GM23248 (cell line): ENCODE measurements at regions not wholly inside any gene's neighbourhood (a gene's known extent, or its start where the extent isn't known, plus 50 kb on each side); places are given as distances from the start of the nearest gene placed in this dataset.

ENCODE experiments used
- DNase-seq: peaks from one replicate; pipeline ENCODE4 v3.0.0-alpha.2; 2015
- H2AFZ ChIP-seq: fragments of 200-600 bp; sonication (generic); 2 replicates; pipeline ENCODE4 v1.6.1; 2016; ENCODE audit warnings: antibody characterized with exemption
- H3F3A ChIP-seq: fragments of 200-600 bp; sonication (generic); 2 replicates; pipeline ENCODE4 v1.6.1; 2016; ENCODE audit warnings: mild to moderate bottlenecking, antibody characterized with exemption, mixed run types; ENCODE audit not compliant: insufficient read depth
- H3K27ac ChIP-seq: fragments of 200-600 bp; sonication (generic); 2 replicates; pipeline ENCODE4 v1.5.1; 2016; ENCODE audit warnings: mild to moderate bottlenecking
- H3K27me3 ChIP-seq: fragments of 200-600 bp; sonication (generic); replicated peaks from 2 replicates; pipeline ENCODE4 v1.6.1; 2016; ENCODE audit warnings: mild to moderate bottlenecking; ENCODE audit not compliant: insufficient read depth
- H3K36me3 ChIP-seq: fragments of 200-600 bp; sonication (generic); 2 replicates; pipeline ENCODE4 v1.6.1; 2016; ENCODE audit warnings: low read depth, mild to moderate bottlenecking
- H3K4me1 ChIP-seq: fragments of 200-600 bp; sonication (generic); 2 replicates; pipeline ENCODE4 v1.6.1; 2016; ENCODE audit warnings: mild to moderate bottlenecking; ENCODE audit not compliant: insufficient read depth
- H3K4me2 ChIP-seq: fragments of 200-600 bp; sonication (generic); one replicate; pipeline ENCODE4 v1.6.1; 2016; ENCODE audit warnings: mild to moderate bottlenecking; ENCODE audit not compliant: unreplicated experiment
- H3K4me3 ChIP-seq: fragments of 200-600 bp; sonication (generic); 2 replicates; pipeline ENCODE4 v1.5.1; 2016; ENCODE audit warnings: mild to moderate bottlenecking
- H3K79me2 ChIP-seq: fragments of 200-600 bp; sonication (generic); 2 replicates; pipeline ENCODE4 v1.6.1; 2016; ENCODE audit warnings: mild to moderate bottlenecking; ENCODE audit not compliant: insufficient read depth
- H3K9ac ChIP-seq: fragments of 200-600 bp; sonication (generic); 2 replicates; pipeline ENCODE4 v1.6.1; 2016; ENCODE audit warnings: mild to moderate bottlenecking
- H3K9me2 ChIP-seq: fragments of 200-600 bp; sonication (generic); 2 replicates; pipeline ENCODE4 v1.6.1; 2016; ENCODE audit warnings: mixed run types, mild to moderate bottlenecking, moderate library complexity; ENCODE audit not compliant: insufficient read depth
- H3K9me3 ChIP-seq: fragments of 200-600 bp; sonication (generic); one replicate; pipeline ENCODE4 v1.6.1; 2017; ENCODE audit warnings: low read depth
- H4K20me1 ChIP-seq: fragments of 200-600 bp; sonication (generic); 2 replicates; pipeline ENCODE4 v1.6.0; 2016; ENCODE audit not compliant: insufficient read depth
- EZH2 ChIP-seq: fragments of 200-600 bp; sonication (generic); IDR thresholded peaks from 2 replicates; pipeline ENCODE4 v1.6.1; 2018; ENCODE audit warnings: antibody characterized with exemption, mild to moderate bottlenecking; ENCODE audit not compliant: insufficient read depth, poor library complexity, severe bottlenecking
- EZH2phosphoT487 ChIP-seq: fragments of 200-600 bp; sonication (generic); IDR thresholded peaks from 2 replicates; pipeline ENCODE4 v1.6.1; 2018; ENCODE audit warnings: antibody characterized with exemption, moderate library complexity, mild to moderate bottlenecking, low read depth; ENCODE audit not compliant: insufficient read depth
- WGBS, 2 experiments: methylation state at CpG; one replicate each; pipeline ENCODE4 v1.1.6; 2015 to 2017; ENCODE audit warnings: low lambda C conversion rate in 2 of 2, low coverage in 1 of 2; ENCODE audit errors: missing lambda C conversion rate in 2 of 2; 5-methylcytosine and 5-hydroxymethylcytosine counted together
- in situ Hi-C: fragments of 300-500 bp; cut with MboI; formaldehyde crosslinking; loops from 2 replicates; pipeline ENCODE4 v1.15.0; 2020

GRCh38 chr17:77266891-77267341 is 126.1 kb downstream of the SEC14L1 start:
- Histone ChIP-seq H3K36me3 (no peaks in the 10 kb centered on the region), H3K27me3 (no peaks in the 10 kb centered on the region), H2AFZ (no peak overlapping the region), H4K20me1 (no peaks in the 10 kb centered on the region), H3K9me3 (no peaks in the 10 kb centered on the region), H3K4me1 (no peaks in the 10 kb centered on the region), H3F3A (no peaks in the 10 kb centered on the region), H3K79me2 (no peaks in the 10 kb centered on the region), H3K27ac (no peak overlapping the region), H3K4me3 (no peak overlapping the region), H3K9ac (no peak overlapping the region), H3K4me2 (no peak overlapping the region), H3K9me2 (no peaks in the 10 kb centered on the region)
- in situ Hi-C loops, result no loop called here
- 83 to 90% methylated on average over 12 to 13 of the region's 13 CpGs for whole genome bisulfite sequencing, 2 experiments
- no peak for TF ChIP-seq EZH2
- TF ChIP-seq EZH2phosphoT487, result no peak
- peak; percentile 36 for DNase-seq

GRCh38 chr17:77269696-77270681 is 129.2 kb downstream of the SEC14L1 start:
- no peaks in the 10 kb centered on the region for H3K79me2 ChIP-seq
- H3K9me3 ChIP-seq, result no peaks in the 10 kb centered on the region
- no peaks in the 10 kb centered on the region for H3K27me3 ChIP-seq
- no peak for TF ChIP-seq EZH2
- no peak for TF ChIP-seq EZH2phosphoT487
- H2AFZ ChIP-seq, result no peak overlapping the region
- H3K27ac ChIP-seq, result no peak overlapping the region
- H3K9ac ChIP-seq, result no peak overlapping the region
- H3K4me3 ChIP-seq, result no peak overlapping the region
- H4K20me1 ChIP-seq, result no peaks in the 10 kb centered on the region
- no peaks in the 10 kb centered on the region for H3K4me1 ChIP-seq
- WGBS, 2 experiments, result 86 to 91% methylated on average over 17 to 18 of the region's 18 CpGs
- in situ Hi-C loops, result no loop called here
- no peaks in the 10 kb centered on the region for H3K9me2 ChIP-seq
- no peaks in the 10 kb centered on the region for H3F3A ChIP-seq
- no peaks in the 10 kb centered on the region for H3K36me3 ChIP-seq
- no peak overlapping the region for H3K4me2 ChIP-seq
- no peak for DNase-seq

GRCh38 chr17:77271411-77271810 is 130.6 kb downstream of the SEC14L1 start:
- H3K36me3 ChIP-seq, result no peaks in the 10 kb centered on the region
- H3K9me2 ChIP-seq, result no peaks in the 10 kb centered on the region
- in situ Hi-C loops, result no loop called here
- TF ChIP-seq EZH2 (no peak), EZH2phosphoT487 (no peak)
- no peaks in the 10 kb centered on the region for H3F3A ChIP-seq
- 78 to 82% methylated on average over 8 of the region's 8 CpGs for WGBS, 2 experiments
- no peak overlapping the region for H3K27ac ChIP-seq
- H3K9me3 ChIP-seq, result no peaks in the 10 kb centered on the region
- H2AFZ ChIP-seq, result no peak overlapping the region
- no peak for DNase-seq
- H3K79me2 ChIP-seq, result no peaks in the 10 kb centered on the region
- no peaks in the 10 kb centered on the region for H3K4me1 ChIP-seq
- no peak overlapping the region for H3K4me3 ChIP-seq
- no peak overlapping the region for H3K9ac ChIP-seq
- H3K4me2 ChIP-seq, result no peak overlapping the region
- H3K27me3 ChIP-seq, result no peaks in the 10 kb centered on the region
- H4K20me1 ChIP-seq, result no peaks in the 10 kb centered on the region

DNA sequence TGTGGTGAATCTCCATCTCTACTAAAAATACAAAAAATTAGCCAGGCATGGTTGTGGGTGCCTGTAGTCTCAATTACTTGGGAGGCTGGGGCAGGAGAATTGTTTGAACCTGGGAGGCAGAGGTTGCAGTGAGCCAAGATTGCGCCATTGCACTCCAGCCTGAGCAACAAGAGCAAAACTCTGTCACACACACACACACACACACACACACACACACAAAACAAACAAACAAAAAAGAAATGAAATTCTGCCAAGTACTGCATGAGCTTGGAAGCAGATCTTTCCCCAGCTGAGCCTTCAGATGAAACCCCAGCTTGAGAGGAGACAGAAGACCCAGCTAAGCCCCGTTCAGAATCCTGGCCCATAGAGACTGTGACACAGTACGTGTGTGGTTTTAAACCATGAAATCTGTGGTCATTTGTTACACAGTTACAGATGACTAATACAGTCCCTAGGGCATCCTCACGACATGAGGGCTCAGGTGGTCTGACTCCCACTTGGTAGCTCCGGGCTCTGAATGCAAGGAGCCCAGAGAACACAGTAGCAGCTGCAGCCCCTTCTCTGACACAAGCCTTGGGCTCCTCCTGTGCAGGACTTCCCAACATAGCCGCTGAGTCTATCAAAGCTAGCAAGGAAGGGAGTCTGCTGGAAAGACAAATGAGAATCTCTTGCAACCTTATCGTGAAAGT is 132.8 kb downstream of the SEC14L1 start:
- in situ Hi-C loops, result no loop called here
- Histone ChIP-seq H3K9me3 (no peaks in the 10 kb centered on the region), H2AFZ (no peak overlapping the region), H3K9ac (no peak overlapping the region), H3K9me2 (no peaks in the 10 kb centered on the region), H3K4me1 (no peaks in the 10 kb centered on the region), H3K4me2 (no peak overlapping the region), H3K27ac (no peak overlapping the region), H3K27me3 (no peaks in the 10 kb centered on the region), H3F3A (no peaks in the 10 kb centered on the region), H3K4me3 (no peak overlapping the region), H3K36me3 (no peaks in the 10 kb centered on the region), H4K20me1 (no peaks in the 10 kb centered on the region), H3K79me2 (no peaks in the 10 kb centered on the region)
- TF ChIP-seq EZH2 (no peak), EZH2phosphoT487 (no peak)
- WGBS, 2 experiments, result 85% methylated on average over 7 of the region's 7 CpGs
- no peak for DNase-seq
